ENCODE measurements at regions not wholly inside any gene's neighbourhood (a gene's known extent, or its start where the extent isn't known, plus 50 kb on each side); places are given as distances from the start of the nearest gene placed in this dataset.
"Not testable (repeated sequence)": the region's sequence is repeated elsewhere in the genome, so short reads cannot be mapped to it uniquely, and the experiment has no call there.

DNA sequence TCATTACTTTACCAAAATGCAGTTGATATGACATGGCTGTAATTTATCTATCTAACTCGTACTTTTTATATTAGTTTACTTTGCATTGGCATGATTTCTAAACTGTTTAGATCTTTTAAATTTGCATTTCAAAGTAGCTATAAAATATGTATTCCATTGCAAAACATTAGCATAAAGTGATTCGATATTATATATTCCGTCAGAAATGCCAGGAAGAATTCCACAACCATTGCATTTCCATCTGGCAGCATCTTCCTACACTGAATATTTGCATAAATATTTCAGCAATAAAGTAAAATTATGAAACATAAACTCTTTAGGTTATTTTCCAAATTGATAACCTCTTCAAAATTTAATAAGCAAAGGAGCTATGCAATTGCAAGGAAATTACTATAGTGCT, 546.6 kb downstream of the MFSD1 start:
- DNase-seq (ENCODE audit: low spot score) = no peak

GRCh38 chr3:159356606-159357005, 554.8 kb downstream of the MFSD1 start:
- no peak for DNase-seq (ENCODE audit: low spot score)

GRCh38 chr3:159364511-159364910, 562.7 kb downstream of the MFSD1 start:
- no peak for DNase-seq (ENCODE audit: low spot score)

DNA sequence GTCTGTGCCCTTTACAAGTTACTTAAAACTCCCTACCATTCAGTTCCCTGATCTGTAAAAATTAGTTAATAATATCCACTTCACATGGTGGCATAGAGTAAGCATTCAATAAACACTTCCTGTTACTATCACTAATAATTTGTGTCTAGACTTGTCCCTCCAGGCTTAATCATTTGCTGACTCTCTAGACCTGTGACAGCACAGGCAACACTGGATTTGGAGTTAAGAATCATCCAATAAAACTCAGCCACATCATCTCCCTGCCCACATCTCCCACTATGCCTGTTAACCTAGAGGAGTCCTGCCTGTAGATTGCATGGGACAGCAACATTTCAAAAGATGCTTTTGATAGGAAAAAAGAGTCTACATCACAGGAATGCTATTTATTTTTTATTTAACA, 564.6 kb downstream of the MFSD1 start:
- no peak for DNase-seq (ENCODE audit: low spot score)

DNA sequence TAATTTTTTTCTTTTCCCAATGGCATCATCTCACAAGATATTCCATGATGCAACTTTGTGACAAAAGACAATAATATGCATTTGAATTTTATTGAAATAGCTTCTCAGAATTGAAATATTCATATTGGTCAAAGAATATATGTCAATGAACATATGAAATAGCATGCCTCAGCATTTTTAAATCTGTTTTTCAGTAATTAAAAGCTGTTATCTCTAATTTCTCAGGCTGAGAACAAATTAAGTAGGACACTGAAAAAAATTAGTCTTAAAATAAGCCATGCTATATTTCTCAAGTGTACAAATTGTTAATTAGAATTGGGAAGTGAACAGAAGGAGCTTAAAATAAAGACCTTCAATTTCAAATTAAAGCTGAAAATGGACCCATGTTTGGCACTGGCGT, 570.1 kb downstream of the MFSD1 start:
- DNase-seq (ENCODE audit: low spot score) = no peak

DNA sequence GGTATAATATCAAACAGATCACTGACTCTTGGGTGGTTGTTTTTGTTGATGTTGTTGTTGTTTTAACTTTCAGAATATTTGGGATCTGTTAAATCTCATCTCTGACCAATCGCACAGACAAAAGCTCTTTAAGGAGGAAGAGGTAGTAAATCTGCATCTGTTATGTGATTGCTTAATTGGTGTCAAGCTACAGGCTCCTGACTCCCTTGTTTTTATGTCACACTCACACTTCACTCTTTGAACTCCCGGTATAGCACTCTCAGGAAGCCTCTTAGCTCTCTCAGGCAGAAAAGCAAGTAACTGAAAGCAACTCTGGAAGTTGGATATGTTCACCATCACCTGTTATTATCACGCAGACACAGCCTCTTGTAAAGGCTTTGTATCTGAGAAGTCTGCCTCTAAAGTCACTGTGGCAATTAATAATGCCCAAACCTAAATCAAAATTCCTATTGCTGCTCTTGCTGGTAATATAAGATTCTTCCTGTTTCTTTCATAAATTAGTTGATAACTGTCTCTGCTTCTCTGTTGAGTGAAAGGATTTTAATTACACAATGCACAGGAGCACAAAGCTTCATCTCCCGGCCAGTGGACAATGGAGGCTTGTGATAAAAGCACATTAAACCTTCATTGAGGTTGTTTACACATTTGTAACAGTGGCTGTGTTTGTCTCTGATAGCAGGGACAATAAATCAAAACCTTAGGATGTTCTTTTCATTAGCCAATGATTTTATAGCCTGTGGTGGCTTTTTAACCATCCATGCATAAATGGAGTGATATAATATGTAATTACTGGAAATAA, 576.7 kb downstream of the MFSD1 start:
- DNase-seq (ENCODE audit: low spot score) = no peak

- no peak for DNase-seq (ENCODE audit: low spot score)
Measured at GRCh38 chr3:159380891-159381290, 579.0 kb downstream of the MFSD1 start.

GRCh38 chr3:159390656-159391212, 588.9 kb downstream of the MFSD1 start:
- DNase-seq (ENCODE audit: low spot score) = no peak

- not testable (repeated sequence) for DNase-seq (ENCODE audit: low spot score)
Measured at GRCh38 chr3:159397683-159398082, 591.0 kb upstream of the IL12A start.

DNA sequence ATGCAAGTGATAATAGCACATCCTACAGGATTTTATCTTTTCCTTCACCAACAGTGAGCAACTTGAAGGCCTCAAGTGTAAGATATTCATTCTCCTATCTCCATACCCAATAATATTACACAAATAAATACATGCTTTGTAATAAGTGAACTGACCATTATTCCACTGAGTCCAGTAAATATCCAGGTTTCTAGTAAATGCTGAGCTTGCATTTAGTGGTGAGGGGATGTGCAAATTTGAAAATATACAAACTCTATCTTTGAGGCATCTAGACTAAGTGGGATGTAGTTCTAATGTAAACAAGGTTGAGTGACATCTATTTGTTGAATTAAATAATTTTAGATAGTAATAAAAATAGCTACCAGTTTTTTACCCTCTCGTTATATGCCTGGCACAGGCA, 587.6 kb upstream of the IL12A start:
- DNase-seq (ENCODE audit: low spot score) = no peak

DNA sequence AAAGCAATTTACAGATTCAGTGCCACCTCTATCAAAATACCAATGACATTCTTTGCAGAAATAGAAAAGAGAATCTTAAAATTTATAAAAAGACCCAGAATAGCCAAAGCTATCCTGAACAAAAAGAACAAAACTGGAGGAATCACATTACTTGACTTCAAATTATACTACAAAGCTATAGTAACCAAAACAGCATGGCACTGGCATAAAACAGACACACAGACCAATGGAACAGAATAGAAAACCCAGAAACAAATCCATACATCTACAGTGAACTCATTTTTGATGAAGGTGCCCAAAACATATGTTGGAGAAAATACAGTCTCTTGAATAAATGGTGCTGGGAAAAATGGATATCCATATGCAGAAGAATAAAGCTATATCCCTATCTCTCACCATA, 578.9 kb upstream of the IL12A start:
- not testable (repeated sequence) for DNase-seq (ENCODE audit: low spot score)

DNA sequence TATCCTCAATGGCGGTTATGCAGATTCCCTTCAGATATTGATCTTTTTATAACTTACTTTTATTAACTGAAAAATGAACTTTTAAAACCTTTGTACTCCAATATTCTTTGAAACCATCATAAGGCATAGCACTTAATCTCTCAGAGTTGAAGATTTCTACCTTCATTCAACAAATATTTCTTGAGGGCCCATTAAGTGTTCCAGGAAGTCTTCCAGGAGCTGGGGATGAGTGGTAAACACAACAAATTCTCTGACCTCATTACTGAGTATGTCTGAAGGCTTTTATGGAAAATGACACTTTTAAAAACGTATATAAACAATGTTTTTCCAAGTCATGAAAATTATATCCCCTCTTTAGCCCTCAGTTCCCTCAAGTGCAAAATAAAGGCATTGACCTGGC, 575.3 kb upstream of the IL12A start:
- no peak for DNase-seq (ENCODE audit: low spot score)

DNA sequence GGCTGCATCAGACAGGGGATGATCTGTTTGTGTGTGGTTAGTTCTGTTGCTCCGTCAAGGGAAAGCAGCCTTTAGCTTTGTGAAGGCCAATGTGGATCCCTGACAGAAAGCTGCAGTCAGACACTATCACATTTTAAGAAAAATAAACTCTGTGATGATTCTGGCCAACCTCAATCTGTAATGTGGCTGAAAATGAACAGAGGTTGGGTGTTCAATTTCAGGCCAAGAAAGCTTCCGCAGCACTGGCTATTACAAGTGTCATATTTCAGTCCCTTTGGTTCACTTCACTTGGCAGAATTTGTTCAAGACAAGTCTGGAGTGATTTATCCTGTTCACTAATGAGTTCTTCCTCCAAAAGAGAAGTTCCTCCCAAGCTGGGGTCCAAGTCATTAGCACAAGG, 571.8 kb upstream of the IL12A start:
- DNase-seq (ENCODE audit: low spot score) = no peak

DNA sequence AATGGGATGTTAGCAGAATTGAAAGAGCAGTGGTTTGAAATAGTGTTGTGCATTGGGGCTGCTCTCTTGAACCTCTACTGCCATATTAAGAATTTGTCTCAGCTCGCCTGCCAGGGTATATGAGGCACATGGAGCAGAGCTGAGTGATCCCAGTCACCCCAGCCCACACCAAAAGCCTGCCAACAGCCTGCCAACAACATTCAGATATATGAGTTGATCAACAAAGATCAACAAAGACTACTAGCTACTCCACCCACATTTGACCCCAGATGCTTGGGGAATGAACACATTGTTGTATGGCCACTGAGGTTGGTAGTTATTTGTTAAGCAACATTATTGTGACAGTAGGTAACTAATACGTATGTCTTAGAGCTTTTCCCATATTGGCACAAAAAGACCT, 570.9 kb upstream of the IL12A start:
- DNase-seq (ENCODE audit: low spot score) = no peak

- DNase-seq (ENCODE audit: low spot score) = no peak
Measured at GRCh38 chr3:159418571-159419526, 569.8 kb upstream of the IL12A start.

GRCh38 chr3:159429702-159430101, 558.9 kb upstream of the IL12A start:
- no peak for DNase-seq (ENCODE audit: low spot score)

GRCh38 chr3:159432682-159433340, 555.8 kb upstream of the IL12A start:
- DNase-seq (ENCODE audit: low spot score) = no peak

- no peak for DNase-seq (ENCODE audit: low spot score)
Measured at GRCh38 chr3:159439346-159439745, 549.3 kb upstream of the IL12A start.

DNA sequence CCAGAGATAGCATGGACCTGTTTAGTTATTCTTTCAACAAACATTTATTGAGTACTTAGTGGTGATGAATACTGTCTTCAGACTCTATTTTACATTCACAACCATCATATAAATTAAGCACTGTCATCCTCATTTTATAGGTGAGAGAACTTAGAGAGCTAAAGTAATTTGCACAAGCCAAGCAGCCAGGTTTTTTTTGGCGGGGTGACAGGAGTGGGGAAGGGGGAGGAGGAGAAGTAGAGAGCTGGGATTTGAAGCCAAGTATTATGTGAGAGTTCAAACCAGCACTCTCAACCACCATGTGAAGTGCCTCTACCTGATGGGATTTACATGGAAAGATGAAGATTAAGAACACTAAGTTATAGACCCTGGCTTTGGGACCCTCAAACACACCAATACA, 547.4 kb upstream of the IL12A start:
- no peak for DNase-seq (ENCODE audit: low spot score)

DNA sequence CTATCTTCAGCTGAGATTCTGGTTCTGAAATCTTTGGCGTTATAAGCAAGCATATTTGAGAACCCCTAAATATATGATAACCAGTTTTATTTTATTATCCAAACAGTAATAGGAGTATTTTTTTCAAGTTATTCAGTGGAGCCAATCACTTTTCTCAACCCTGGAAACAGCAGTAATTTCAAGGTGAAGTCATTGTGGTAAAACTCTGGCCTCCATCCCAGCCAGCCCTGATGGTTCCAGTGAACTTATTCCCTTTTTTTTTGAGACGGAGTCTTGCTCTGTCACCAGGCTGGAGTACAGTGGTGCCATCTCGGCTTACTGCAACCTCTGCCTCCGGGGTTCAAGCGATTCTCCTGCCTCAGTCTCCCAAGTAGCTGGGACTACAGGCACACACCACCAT, 545.4 kb upstream of the IL12A start:
- DNase-seq (ENCODE audit: low spot score) = no peak

- DNase-seq (ENCODE audit: low spot score) = no peak
Measured at GRCh38 chr3:159447841-159448240, 540.8 kb upstream of the IL12A start.

DNA sequence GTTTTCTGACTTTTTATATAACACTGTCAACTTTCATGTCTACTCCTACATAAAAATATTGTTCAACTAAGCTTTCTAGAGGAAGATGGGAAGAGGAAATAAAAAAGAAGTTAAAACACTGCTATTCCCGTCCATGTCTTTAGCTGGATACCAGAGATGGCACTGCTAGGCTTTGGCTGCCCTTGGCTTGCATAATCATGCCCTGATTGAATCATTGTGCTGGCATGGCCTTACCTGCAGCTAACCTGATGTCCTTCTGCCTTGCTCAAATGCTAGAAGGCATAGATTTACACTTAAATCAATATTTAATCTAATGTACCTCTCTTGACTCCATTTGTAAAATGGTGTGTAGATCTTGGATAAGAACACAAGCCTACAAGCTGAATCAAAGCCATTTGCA, 539.7 kb upstream of the IL12A start:
- DNase-seq (ENCODE audit: low spot score) = no peak

Data from SK-N-DZ (cell line).